Stimulated activated CD4-positive, alpha-beta T cell treated with anti-CD3 and anti-CD28 coated beads, Interleukin-1b, Interleukin-23, amount 100 ng/mL, for 48 hours (primary cell): ENCODE measurements at regions not wholly inside any gene's neighbourhood (a gene's known extent, or its start where the extent isn't known, plus 50 kb on each side); places are given as distances from the start of the nearest gene placed in this dataset.
"Not testable (repeated sequence)": the region's sequence is repeated elsewhere in the genome, so short reads cannot be mapped to it uniquely, and the experiment has no call there.

Experiments
- DNase-seq: peaks from one replicate; pipeline ENCODE4 v3.0.0-alpha.2; 2020

GRCh38 chr9:30967476-30967875 is 1417.0 kb upstream of the ACO1 start:
- DNase-seq = no peak

DNA sequence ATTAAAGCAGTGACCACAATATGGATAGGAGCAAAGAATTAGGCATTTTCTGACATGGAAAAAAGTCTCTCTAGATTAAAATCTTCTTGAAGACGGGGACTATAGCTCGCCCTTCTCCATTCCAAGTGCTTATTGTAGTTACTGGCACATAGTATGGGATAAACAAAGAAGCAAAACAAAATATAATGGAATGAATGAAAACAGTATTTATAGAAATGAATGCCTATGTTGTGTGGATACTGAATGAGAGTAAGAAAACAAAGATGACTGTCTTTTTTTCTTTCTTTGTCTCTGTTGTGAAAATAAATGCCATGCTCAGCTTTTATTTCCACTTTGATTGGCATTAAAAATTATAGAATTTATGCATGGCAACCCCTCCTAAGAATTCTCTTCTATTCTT is 1414.3 kb upstream of the ACO1 start:
- DNase-seq = no peak

- DNase-seq = no peak
These were observed 1413.6 kb upstream of the ACO1 start for GRCh38 chr9:30970812-30971211.

- no peak for DNase-seq
These were observed 1411.8 kb upstream of the ACO1 start for GRCh38 chr9:30972654-30973053.

GRCh38 chr9:30977965-30978364 is 1406.5 kb upstream of the ACO1 start:
- DNase-seq = no peak

DNA sequence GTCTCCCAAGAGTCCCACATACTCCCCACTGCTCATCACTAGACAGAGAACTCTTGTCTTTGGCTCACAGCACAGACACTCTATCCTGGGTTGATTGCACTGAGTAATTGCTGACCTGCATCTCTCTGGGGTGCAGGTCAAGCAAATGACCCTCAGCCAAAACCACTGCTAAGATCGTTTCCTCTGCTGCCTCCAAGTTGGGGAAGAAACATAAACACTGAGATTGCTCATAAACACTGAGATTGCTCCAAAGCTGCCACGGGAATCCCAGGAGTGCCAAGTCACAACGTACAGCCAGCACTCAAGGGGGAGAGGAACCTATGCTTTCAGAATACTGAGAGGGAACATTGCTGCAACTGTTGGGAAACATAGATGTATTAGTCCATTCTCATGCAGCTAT is 1402.1 kb upstream of the ACO1 start:
- no peak for DNase-seq

- DNase-seq = no peak
These were observed 1388.3 kb upstream of the ACO1 start for GRCh38 chr9:30995956-30996738.

DNA sequence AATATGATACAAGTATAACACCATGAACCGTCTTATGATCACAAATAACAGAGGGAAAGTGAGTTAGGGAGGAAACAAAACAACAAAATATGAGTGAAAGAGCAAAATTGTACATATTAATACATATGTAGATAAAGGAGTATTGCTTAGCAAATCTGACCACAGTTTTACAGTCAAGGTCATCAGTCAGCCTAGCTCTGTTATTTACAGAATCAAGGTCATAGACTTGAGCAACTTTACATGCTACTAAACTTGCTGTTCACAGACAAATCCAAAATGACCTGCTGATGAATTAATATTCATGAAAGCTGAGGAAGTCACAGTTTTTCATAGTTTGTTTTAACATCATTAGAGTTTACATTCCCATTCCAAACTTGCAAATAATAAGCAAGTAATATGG is 1387.7 kb upstream of the ACO1 start:
- DNase-seq = no peak

- DNase-seq = no peak
These were observed 1387.2 kb upstream of the ACO1 start for GRCh38 chr9:30997291-30997690.

DNA sequence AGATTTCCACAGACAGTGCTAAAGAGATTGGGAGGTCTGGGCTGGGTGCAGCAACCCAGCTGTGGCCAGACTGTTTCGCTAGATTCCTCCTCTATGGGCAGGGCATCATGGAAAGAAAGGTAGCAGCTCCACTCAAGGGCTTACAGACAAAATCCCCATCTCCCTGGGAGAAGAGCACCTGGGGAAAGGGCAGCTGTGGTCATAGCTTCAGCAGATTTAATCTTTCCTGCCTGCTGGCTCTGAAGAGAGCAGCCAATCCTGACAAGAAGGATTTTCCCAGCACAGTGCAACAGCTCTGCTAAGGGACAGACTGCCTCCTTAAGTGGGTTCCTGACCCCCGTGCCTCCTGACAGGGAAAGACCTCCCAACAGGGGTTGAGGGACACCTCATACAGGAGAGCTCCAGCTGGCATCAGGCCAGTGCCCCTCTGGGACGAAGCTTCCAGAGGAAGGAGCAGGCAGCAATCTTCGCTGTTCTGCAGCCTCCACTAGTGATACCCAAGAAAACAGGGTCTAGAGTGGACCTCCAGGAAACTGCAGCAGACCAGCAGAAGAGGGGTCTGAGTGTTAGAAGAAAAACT is 1379.3 kb upstream of the ACO1 start:
- DNase-seq = no peak

- DNase-seq = no peak
These were observed 1371.1 kb upstream of the ACO1 start for GRCh38 chr9:31013371-31013770.

GRCh38 chr9:31023847-31024246 is 1360.6 kb upstream of the ACO1 start:
- no peak for DNase-seq

DNA sequence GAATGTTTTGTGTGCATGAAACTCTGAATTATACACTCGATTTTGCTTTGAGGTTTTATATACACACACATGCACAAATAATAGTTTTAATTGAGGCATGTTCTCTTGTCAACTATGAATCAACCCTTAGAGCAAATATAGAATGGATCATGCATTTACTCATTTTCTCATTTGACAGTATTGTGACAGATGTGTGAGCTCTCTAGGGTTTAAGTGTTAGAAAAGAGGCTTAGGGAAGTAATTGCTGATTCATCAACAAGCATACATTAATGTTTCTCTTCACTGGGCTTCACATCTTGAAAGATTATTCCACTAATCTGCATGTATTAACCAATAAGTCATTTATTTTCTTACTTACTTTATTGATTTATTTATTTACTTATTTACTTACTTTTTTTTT is 1356.8 kb upstream of the ACO1 start:
- no peak for DNase-seq

- DNase-seq = no peak
These were observed 1356.3 kb upstream of the ACO1 start for GRCh38 chr9:31028137-31028536.

DNA sequence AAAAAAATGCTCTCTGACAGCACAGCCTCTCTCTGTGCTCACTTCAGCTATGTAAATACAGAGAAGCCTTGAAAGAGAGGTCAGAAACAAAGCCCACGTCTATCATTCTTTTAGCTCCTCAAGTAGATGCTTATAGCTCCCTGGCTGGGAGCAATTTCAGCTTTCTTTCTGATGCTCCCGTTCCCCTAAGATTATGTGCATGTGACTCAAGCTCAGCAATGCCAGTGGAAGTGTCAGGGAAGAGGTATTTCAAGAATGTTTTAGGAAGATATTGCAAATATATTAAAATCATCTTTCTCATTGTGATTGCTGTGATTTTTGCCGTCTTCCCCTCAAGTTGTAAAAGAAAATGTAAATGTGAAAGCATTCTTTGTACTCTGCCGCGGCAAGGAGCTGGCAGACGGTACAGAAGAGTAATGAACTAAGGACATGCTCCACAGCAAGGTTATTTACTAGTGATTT is 1353.7 kb upstream of the ACO1 start:
- no peak for DNase-seq

DNA sequence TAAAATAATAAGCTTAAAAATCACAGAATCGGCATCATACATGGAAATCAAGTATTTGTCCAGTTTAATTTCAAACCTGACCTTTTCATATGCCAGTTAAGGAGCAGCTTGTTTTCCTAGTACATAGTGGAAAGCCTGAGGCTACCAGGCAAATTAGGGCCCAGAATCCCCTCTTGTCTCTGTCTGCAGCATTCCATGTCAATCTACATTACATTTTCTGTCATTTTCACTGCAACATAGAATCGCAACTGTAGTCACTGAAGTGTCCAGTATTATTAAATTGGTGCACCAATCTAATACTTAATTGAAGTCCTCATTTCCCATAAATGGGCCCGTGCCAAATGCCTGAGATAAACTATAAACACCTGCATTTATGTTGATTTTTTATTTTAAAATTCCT is 1352.2 kb upstream of the ACO1 start:
- DNase-seq = no peak

DNA sequence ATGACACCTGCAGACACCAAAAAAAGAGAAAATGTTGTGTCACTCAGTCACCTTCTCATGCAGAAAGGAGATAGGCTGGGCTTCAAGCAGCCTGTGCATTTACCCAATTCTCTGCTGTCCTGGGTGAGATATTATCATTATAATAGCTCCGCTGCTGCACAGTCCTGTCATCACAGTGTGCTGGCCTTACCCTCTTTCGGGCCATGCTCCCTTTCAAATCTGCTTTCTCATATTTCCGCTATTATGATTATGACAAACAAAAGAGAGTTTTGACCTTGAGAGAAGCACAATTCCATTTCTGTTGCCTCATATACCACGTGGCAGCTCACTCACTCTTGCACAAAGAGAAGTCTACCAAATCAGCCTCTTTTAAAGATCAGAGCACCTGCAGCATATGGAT is 1350.1 kb upstream of the ACO1 start:
- no peak for DNase-seq

DNA sequence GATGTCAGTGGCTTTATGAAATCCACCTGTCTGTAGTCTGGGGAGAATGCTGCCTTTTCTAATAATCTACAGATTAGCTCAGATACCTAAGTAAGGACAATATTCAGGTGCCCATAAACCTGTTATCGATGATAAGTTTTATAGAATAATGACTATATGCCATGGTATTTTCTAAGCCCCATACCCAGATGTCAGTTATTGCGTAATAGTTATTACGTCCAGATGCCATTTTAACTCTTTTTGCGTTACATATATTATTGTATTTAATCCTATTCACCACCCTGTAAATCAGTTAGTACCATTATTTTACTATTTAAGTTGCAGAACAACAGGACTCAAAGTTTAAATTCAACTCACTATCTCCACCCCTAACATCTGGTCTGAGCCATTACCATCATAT is 1343.9 kb upstream of the ACO1 start:
- DNase-seq = no peak

DNA sequence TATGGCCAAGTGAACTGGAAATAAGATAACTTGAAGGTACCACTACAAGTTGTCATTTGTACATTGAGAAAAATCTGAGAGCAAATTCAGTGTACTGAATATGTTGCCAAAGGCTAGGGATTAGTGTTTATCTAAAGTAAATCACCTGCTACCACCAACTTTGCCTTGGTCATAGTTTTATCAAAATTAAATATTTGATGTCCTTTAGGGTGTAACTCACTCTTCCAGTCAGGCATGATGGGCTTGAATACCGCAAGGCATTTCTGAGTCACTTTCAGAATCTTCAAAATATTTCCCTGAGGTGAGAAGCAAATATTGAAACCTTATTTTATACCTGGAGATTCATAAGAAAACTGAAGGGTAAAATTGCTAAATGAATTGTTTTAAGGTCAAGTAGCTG is 1338.6 kb upstream of the ACO1 start:
- no peak for DNase-seq

DNA sequence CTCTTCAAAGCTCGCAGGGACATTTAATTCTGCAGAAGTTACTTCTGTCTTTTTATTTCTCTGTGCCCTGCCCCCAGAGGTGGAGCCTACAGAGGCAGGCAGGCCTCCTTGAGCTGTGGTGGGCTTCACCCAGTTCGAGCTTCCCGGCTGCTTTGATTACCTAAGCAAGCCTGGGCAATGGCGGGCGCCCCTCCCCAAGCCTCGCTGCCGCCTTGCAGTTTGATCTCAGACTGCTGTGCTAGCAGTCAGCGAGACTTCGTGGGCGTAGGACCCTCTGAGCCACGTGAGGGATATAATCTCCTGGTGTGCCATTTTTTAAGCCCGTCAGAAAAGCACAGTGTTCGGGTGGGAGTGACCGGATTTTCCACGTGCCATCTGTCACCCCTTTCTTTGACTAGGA is 1322.9 kb upstream of the ACO1 start:
- DNase-seq = not testable (repeated sequence)

DNA sequence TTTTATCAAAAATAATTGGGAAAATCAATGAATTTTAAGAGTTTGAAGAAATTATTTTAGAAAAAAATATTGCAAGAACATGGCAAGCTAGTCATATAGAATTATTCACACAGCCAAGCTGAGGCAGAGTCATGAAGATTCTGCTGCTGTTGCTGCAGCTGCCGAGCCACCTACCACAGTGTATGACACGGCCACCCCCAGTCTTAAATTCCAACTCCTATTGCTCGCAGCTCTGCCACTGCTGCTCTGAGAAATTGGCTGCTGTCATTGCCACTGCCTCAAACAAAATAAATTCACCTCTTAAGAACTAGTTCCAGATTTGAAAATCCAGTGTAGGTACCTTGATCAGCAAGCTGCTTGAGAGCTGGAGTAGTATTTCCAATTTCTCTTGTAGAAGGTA is 1318.8 kb upstream of the ACO1 start:
- DNase-seq = no peak

DNA sequence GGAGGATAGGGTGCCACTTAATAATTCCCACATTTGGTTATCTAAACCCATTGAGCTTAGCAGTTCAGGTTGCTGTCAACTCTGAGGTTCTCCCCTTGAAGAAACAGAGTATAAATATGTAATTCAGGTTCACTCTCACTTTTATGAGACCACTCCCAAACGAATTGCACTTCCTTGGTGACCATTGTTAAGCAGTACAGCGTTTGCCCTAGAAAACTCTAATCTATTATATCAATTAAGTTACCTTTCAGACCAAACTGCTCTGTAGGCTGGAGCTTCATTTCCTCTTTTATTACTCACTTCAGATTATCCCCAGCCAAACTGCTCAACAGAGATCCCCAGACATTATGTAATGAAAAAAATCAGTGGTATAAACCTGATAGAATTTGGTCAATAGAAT is 1317.0 kb upstream of the ACO1 start:
- DNase-seq = no peak

- no peak for DNase-seq
These were observed 1312.7 kb upstream of the ACO1 start for GRCh38 chr9:31071606-31072286.

DNA sequence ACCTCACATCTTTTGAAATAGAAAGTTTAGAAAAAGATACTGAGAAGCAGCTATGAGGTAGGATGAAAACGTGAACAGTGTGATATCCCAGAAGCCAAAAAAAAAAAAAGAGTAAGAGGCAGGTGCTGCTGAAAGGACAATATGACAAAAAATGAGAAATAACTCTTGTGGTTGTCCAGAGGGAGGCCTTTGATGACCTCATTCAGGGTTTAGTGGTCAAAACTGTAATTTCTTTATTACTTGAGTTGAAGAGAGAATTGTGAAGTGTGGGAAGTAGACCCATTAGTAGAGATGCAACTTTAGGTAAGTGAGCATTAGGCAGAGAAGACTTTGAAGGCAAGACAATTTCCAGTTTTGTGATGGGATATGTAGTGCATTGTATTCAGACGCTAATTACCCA is 1306.3 kb upstream of the ACO1 start:
- DNase-seq = no peak
